H1 (cell line): ENCODE measurements at regions not wholly inside any gene's neighbourhood (a gene's known extent, or its start where the extent isn't known, plus 50 kb on each side); places are given as distances from the start of the nearest gene placed in this dataset.

Experiments
- CTCF ChIA-PET: fragments of 300-600 bp; sonication (Branson Sonifier 250); formaldehyde crosslinking; loops from one replicate; lab custom pipeline; 2021; ENCODE audit not compliant: partially characterized antibody; lab: Charles Lee
- POLR2A ChIA-PET: fragments of 300-600 bp; sonication (Branson Sonifier 250); formaldehyde crosslinking; loops from one replicate; lab custom pipeline; 2021; ENCODE audit warnings: inconsistent platforms; ENCODE audit not compliant: partially characterized antibody; lab: Charles Lee
- DNase-seq, 2 experiments: peaks; one replicate each; pipeline versions ENCODE4 v3.0.0 to v3.0.0-alpha.2; 2010 to 2022; ENCODE audit warnings: low spot score in 2 of 2, low read depth in 1 of 2, mixed read lengths in 1 of 2
- FAIRE-seq: peaks from 2 replicates; lab custom pipeline; 2011; peaks lifted over from hg19 to GRCh38; lab: Jason Lieb, UNC
- H2AFZ ChIP-seq: 2 replicates; pipeline ENCODE4 v1.8.1; 2012; ENCODE audit warnings: low read length, inconsistent platforms
- H2AK5ac ChIP-seq: 2 replicates; pipeline ENCODE4 v1.6.1; 2013; ENCODE audit warnings: low read depth, low read length
- H2BK120ac ChIP-seq: replicated peaks from 2 replicates; pipeline ENCODE3; 2013; ENCODE audit warnings: low read depth, low read length, inconsistent platforms
- H2BK12ac ChIP-seq: 2 replicates; pipeline ENCODE4 v1.6.1; 2013; ENCODE audit warnings: low read depth, low read length
- H2BK15ac ChIP-seq: 2 replicates; pipeline ENCODE4 v1.6.1; 2013; ENCODE audit warnings: low read length
- H2BK20ac ChIP-seq: 2 replicates; pipeline ENCODE4 v1.6.1; 2013; ENCODE audit warnings: low read length
- H2BK5ac ChIP-seq: 2 replicates; pipeline ENCODE4 v1.6.1; 2013; ENCODE audit warnings: low read depth, low read length
- H3K14ac ChIP-seq: 2 replicates; pipeline ENCODE4 v1.6.1; 2013; ENCODE audit warnings: inconsistent platforms; ENCODE audit not compliant: insufficient read length
- H3K18ac ChIP-seq: 2 replicates; pipeline ENCODE4 v1.6.1; 2013; ENCODE audit warnings: low read length; ENCODE audit errors: extremely low read depth
- H3K23ac ChIP-seq: 2 replicates; pipeline ENCODE4 v1.6.1; 2013; ENCODE audit warnings: inconsistent platforms; ENCODE audit not compliant: insufficient read length
- H3K23me2 ChIP-seq: 2 replicates; pipeline ENCODE4 v1.6.1; 2013; ENCODE audit warnings: low read depth, low read length
- H3K27ac ChIP-seq: 2 replicates; pipeline ENCODE4 v1.6.1; 2011; ENCODE audit warnings: low read depth, low read length, inconsistent platforms
- H3K27me3 ChIP-seq, 4 experiments: replicated peaks in 1 of 4; 1 replicate in 1 of 4; 2 replicates in 3 of 4; pipeline versions ENCODE4 v1.6.1 to v1.8.1; 2011 to 2013; ENCODE audit warnings: low read length in 3 of 4, mild to moderate bottlenecking in 3 of 4, inconsistent platforms in 2 of 4, mixed read lengths in 2 of 4, moderate library complexity in 1 of 4; ENCODE audit not compliant: control insufficient read depth in 3 of 4, insufficient read depth in 3 of 4; ENCODE audit errors: extremely low read depth in 1 of 4
- H3K36me3 ChIP-seq, 4 experiments: 2 replicates each; pipeline versions ENCODE4 v1.6.1 to v1.8.1; 2011 to 2013; ENCODE audit warnings: mild to moderate bottlenecking in 4 of 4, low read length in 3 of 4, moderate library complexity in 2 of 4, control low read depth in 1 of 4, inconsistent platforms in 1 of 4; ENCODE audit not compliant: insufficient read depth in 4 of 4, control insufficient read depth in 2 of 4
- H3K4ac ChIP-seq: replicated peaks from 2 replicates; pipeline ENCODE3; 2013; ENCODE audit warnings: low read length, low read depth, mixed read lengths, inconsistent platforms; ENCODE audit not compliant: insufficient read length
- H3K4me1 ChIP-seq, 4 experiments: replicated peaks in 1 of 4; 1 replicate in 1 of 4; 2 replicates in 3 of 4; pipeline versions ENCODE4 v1.6.1 to v1.8.1; 2011 to 2013; ENCODE audit warnings: low read length in 3 of 4, inconsistent platforms in 2 of 4, mixed read lengths in 1 of 4; ENCODE audit not compliant: insufficient read depth in 4 of 4, control insufficient read depth in 3 of 4
- H3K4me2 ChIP-seq, 2 experiments: 2 replicates each; pipeline versions ENCODE4 v1.6.1 to v1.8.1; 2011 to 2013; ENCODE audit warnings: low read depth in 2 of 2, low read length in 2 of 2, control low read depth in 1 of 2, inconsistent platforms in 1 of 2, mild to moderate bottlenecking in 1 of 2; ENCODE audit not compliant: insufficient read depth in 1 of 2
- H3K4me3 ChIP-seq, 4 experiments: fragments of 200-600, 300-600 bp in 1 of 4; sonication (generic), shearing (Covaris generic), sonication (Bioruptor Twin) in 1 of 4; 2 replicates each; pipeline versions ENCODE4 v1.5.1 to v1.8.1; 2011 to 2016; ENCODE audit warnings: low read length in 4 of 4, low read depth in 3 of 4, control low read depth in 2 of 4, inconsistent platforms in 2 of 4, mild to moderate bottlenecking in 2 of 4, mixed read lengths in 1 of 4, moderate library complexity in 1 of 4; ENCODE audit not compliant: insufficient read depth in 2 of 4; ENCODE audit errors: extremely low read depth in 1 of 4
- H3K56ac ChIP-seq: replicated peaks from 2 replicates; pipeline ENCODE3; 2013; ENCODE audit warnings: low read depth, mild to moderate bottlenecking, mixed read lengths, low read length, inconsistent platforms; ENCODE audit not compliant: insufficient read length
- H3K79me1 ChIP-seq: 2 replicates; pipeline ENCODE4 v1.6.1; 2013; ENCODE audit warnings: low read depth, low read length, control low read depth
- H3K79me2 ChIP-seq, 2 experiments: 2 replicates each; pipeline versions ENCODE4 v1.6.1 to v1.8.1; 2012 to 2013; ENCODE audit warnings: low read length in 2 of 2, mild to moderate bottlenecking in 2 of 2, inconsistent platforms in 1 of 2; ENCODE audit not compliant: insufficient read depth in 2 of 2, control insufficient read depth in 1 of 2
- H3K9ac ChIP-seq, 4 experiments: replicated peaks in 1 of 4; 1 replicate in 1 of 4; 2 replicates in 3 of 4; pipeline versions ENCODE4 v1.6.1 to v1.8.1; 2011 to 2013; ENCODE audit warnings: low read depth in 3 of 4, low read length in 3 of 4, control low read depth in 2 of 4, mild to moderate bottlenecking in 2 of 4, moderate library complexity in 2 of 4, inconsistent platforms in 1 of 4; ENCODE audit errors: extremely low read depth in 1 of 4
- H3K9me3 ChIP-seq, 2 experiments: 2 replicates each; pipeline versions ENCODE4 v1.6.1 to v1.8.1; 2012 to 2013; ENCODE audit warnings: mild to moderate bottlenecking in 2 of 2, moderate library complexity in 2 of 2, control low read depth in 1 of 2, inconsistent platforms in 1 of 2, low read depth in 1 of 2, low read length in 1 of 2, mixed read lengths in 1 of 2; ENCODE audit not compliant: insufficient read depth in 2 of 2
- H4K20me1 ChIP-seq, 2 experiments: replicated peaks in 1 of 2; 2 replicates each; pipeline versions ENCODE3 to v1.8.1; 2011 to 2013; ENCODE audit warnings: inconsistent platforms in 2 of 2, low read length in 2 of 2, mild to moderate bottlenecking in 1 of 2; ENCODE audit not compliant: insufficient read depth in 2 of 2, control insufficient read depth in 1 of 2
- H4K5ac ChIP-seq: 2 replicates; pipeline ENCODE4 v1.6.1; 2013; ENCODE audit warnings: low read length, low read depth, mixed read lengths, inconsistent platforms; ENCODE audit not compliant: insufficient read length
- H4K8ac ChIP-seq: 2 replicates; pipeline ENCODE4 v1.8.0; 2013; ENCODE audit warnings: mild to moderate bottlenecking, moderate library complexity, low read length, inconsistent platforms; ENCODE audit not compliant: insufficient read depth; ENCODE audit errors: extremely low read depth
- H4K91ac ChIP-seq: replicated peaks from 2 replicates; pipeline ENCODE3; 2013; ENCODE audit warnings: low read length, mixed read lengths, inconsistent platforms; ENCODE audit not compliant: insufficient read length
- CBX8 ChIP-seq: fragments of 300-800, 300-1000 bp; sonication (generic); IDR thresholded peaks from 2 replicates; pipeline ENCODE4 v1.7.1; 2016; ENCODE audit warnings: low read depth, low read length, borderline replicate concordance
- RAD21 ChIP-seq, 2 experiments: IDR thresholded peaks in 1 of 2; conservative IDR thresholded peaks in 1 of 2; 2 replicates each; pipeline ENCODE4 v1.6.1; 2011; ENCODE audit warnings: low read depth in 2 of 2, low read length in 2 of 2, improper control_type of control experiment in 1 of 2, inconsistent platforms in 1 of 2, mild to moderate bottlenecking in 1 of 2, moderate library complexity in 1 of 2
- RFX5 ChIP-seq: IDR thresholded peaks from 2 replicates; pipeline ENCODE4 v1.6.1; 2011; ENCODE audit warnings: low read depth, low read length, improper control_type of control experiment, borderline replicate concordance
- RNF2 ChIP-seq: fragments of 200-900, 300-1000 bp; sonication (generic); IDR thresholded peaks from 2 replicates; pipeline ENCODE4 v1.7.1; 2016; ENCODE audit warnings: borderline replicate concordance, low read depth, mild to moderate bottlenecking, antibody characterized with exemption, low read length; ENCODE audit not compliant: poor library complexity, severe bottlenecking; ENCODE audit errors: missing control alignments
- TAF1 ChIP-seq: IDR thresholded peaks from 2 replicates; pipeline ENCODE4 v1.6.1; 2011; ENCODE audit warnings: mild to moderate bottlenecking, low read depth, low read length
- WGBS, 2 experiments: shearing (Covaris generic) in 1 of 2; methylation state at CpG; one replicate each; pipeline versions ENCODE4 v1.1.6 to v1.1.7; 2013 to 2015; ENCODE audit warnings: low lambda C conversion rate in 2 of 2, mixed read lengths in 2 of 2, inconsistent platforms in 1 of 2, low coverage in 1 of 2, missing lambda C conversion rate in 1 of 2; ENCODE audit not compliant: insufficient replicate concordance in 2 of 2, insufficient coverage in 1 of 2, insufficient read length in 1 of 2; ENCODE audit errors: extremely low coverage in 1 of 2, missing lambda C conversion rate in 1 of 2; 5-methylcytosine and 5-hydroxymethylcytosine counted together

- H3K4ac ChIP-seq: no peak overlapping the region
- FAIRE-seq (no peak), DNase-seq (no peak)
- H4K20me1 ChIP-seq: no peaks in the 10 kb centered on the region
- H3K56ac ChIP-seq: no peak overlapping the region
- H3K23ac ChIP-seq: no peak overlapping the region
- H3K4me3 ChIP-seq: no peak overlapping the region
- no peak overlapping the region for H3K27ac ChIP-seq
- no peaks in the 10 kb centered on the region for H3K36me3 ChIP-seq
- no peak overlapping the region for H2BK12ac ChIP-seq
- H3K4me1 ChIP-seq: no peaks in the 10 kb centered on the region
- H4K5ac ChIP-seq: no peak overlapping the region
- H4K8ac ChIP-seq: no peak overlapping the region
- CTCF ChIA-PET: interaction anchor here (1.2 to 1.6 kb wide), 6 partner anchors 10 to 295 kb away, joined by 3 to 5 read pairs (median 4); no protein-coding TSS in a partner anchor
- H3K4me2 ChIP-seq: no peak overlapping the region
- no peak overlapping the region for H2BK5ac ChIP-seq
- no peak overlapping the region for H3K9ac ChIP-seq
- no peak overlapping the region for H3K18ac ChIP-seq
- POLR2A ChIA-PET: no interaction called here
- H2BK15ac ChIP-seq: no peak overlapping the region
- no peaks in the 10 kb centered on the region for H3K23me2 ChIP-seq
- WGBS, 2 experiments: 92% methylated on average over 2 of the region's 2 CpGs; no CpG with 5 or more reads in 1 of the 2 experiments
- H3K27me3 ChIP-seq: no peaks in the 10 kb centered on the region
- no peak overlapping the region for H2BK20ac ChIP-seq
- H4K91ac ChIP-seq: no peak overlapping the region
- H3K14ac ChIP-seq: no peak overlapping the region
- H2AK5ac ChIP-seq: no peak overlapping the region
- no peaks in the 10 kb centered on the region for H3K79me1 ChIP-seq
- no peaks in the 10 kb centered on the region for H3K9me3 ChIP-seq
- TF ChIP-seq RNF2: no peak
- no peak for TF ChIP-seq TAF1
- TF ChIP-seq CBX8: no peak
- TF ChIP-seq RAD21 (IDR thresholded peaks at IDR 0.05 in 1 of 2, conservative IDR thresholded peaks at IDR 0.05 in 1 of 2; ENCODE audit: low read depth in 2 of 2, low read length in 2 of 2): peak; percentile 26 to 33; a peak in 3 of 4 replicates
- TF ChIP-seq RFX5: no peak
- H2AFZ ChIP-seq: no peak overlapping the region
- no peaks in the 10 kb centered on the region for H3K79me2 ChIP-seq
- H2BK120ac ChIP-seq: no peak overlapping the region
Observed at GRCh38 chr3:84136425-84136824, 822.4 kb upstream of the CADM2 start.
